ENCODE measurements at regions not wholly inside any gene's neighbourhood (a gene's known extent, or its start where the extent isn't known, plus 50 kb on each side); places are given as distances from the start of the nearest gene placed in this dataset.
A peak's percentile ranks its signal among the peaks of the same experiment; 100 is the strongest.

- TF ChIP-seq CTCF (IDR thresholded peaks at IDR 0.05; ENCODE audit: poor library complexity) (peak; percentile 59), EZH2 (IDR thresholded peaks at IDR 0.05; ENCODE audit: borderline replicate concordance) (no peak), EZH2phosphoT487 (IDR thresholded peaks at IDR 0.05; ENCODE audit: low read depth, severe bottlenecking, unreplicated experiment) (no peak)
Measured at GRCh38 chr4:111630705-111631104, 514.5 kb upstream of the FAM241A start.
